H1 (cell line): ENCODE measurements at regions not wholly inside any gene's neighbourhood (a gene's known extent, or its start where the extent isn't known, plus 50 kb on each side); places are given as distances from the start of the nearest gene placed in this dataset.

Experiments
- CTCF ChIA-PET: fragments of 300-600 bp; sonication (Branson Sonifier 250); formaldehyde crosslinking; loops from one replicate; lab custom pipeline; 2021; ENCODE audit not compliant: partially characterized antibody; lab: Charles Lee
- POLR2A ChIA-PET: fragments of 300-600 bp; sonication (Branson Sonifier 250); formaldehyde crosslinking; loops from one replicate; lab custom pipeline; 2021; ENCODE audit warnings: inconsistent platforms; ENCODE audit not compliant: partially characterized antibody; lab: Charles Lee
- DNase-seq, 2 experiments: peaks; one replicate each; pipeline versions ENCODE4 v3.0.0 to v3.0.0-alpha.2; 2010 to 2022; ENCODE audit warnings: low spot score in 2 of 2, low read depth in 1 of 2, mixed read lengths in 1 of 2
- FAIRE-seq: peaks from 2 replicates; lab custom pipeline; 2011; peaks lifted over from hg19 to GRCh38; lab: Jason Lieb, UNC
- H2AFZ ChIP-seq: 2 replicates; pipeline ENCODE4 v1.8.1; 2012; ENCODE audit warnings: low read length, inconsistent platforms
- H2AK5ac ChIP-seq: 2 replicates; pipeline ENCODE4 v1.6.1; 2013; ENCODE audit warnings: low read depth, low read length
- H2BK120ac ChIP-seq: replicated peaks from 2 replicates; pipeline ENCODE3; 2013; ENCODE audit warnings: low read depth, low read length, inconsistent platforms
- H2BK12ac ChIP-seq: 2 replicates; pipeline ENCODE4 v1.6.1; 2013; ENCODE audit warnings: low read depth, low read length
- H2BK15ac ChIP-seq: 2 replicates; pipeline ENCODE4 v1.6.1; 2013; ENCODE audit warnings: low read length
- H2BK20ac ChIP-seq: 2 replicates; pipeline ENCODE4 v1.6.1; 2013; ENCODE audit warnings: low read length
- H2BK5ac ChIP-seq: 2 replicates; pipeline ENCODE4 v1.6.1; 2013; ENCODE audit warnings: low read depth, low read length
- H3K14ac ChIP-seq: 2 replicates; pipeline ENCODE4 v1.6.1; 2013; ENCODE audit warnings: inconsistent platforms; ENCODE audit not compliant: insufficient read length
- H3K18ac ChIP-seq: 2 replicates; pipeline ENCODE4 v1.6.1; 2013; ENCODE audit warnings: low read length; ENCODE audit errors: extremely low read depth
- H3K23ac ChIP-seq: 2 replicates; pipeline ENCODE4 v1.6.1; 2013; ENCODE audit warnings: inconsistent platforms; ENCODE audit not compliant: insufficient read length
- H3K23me2 ChIP-seq: 2 replicates; pipeline ENCODE4 v1.6.1; 2013; ENCODE audit warnings: low read depth, low read length
- H3K27ac ChIP-seq: 2 replicates; pipeline ENCODE4 v1.6.1; 2011; ENCODE audit warnings: low read depth, low read length, inconsistent platforms
- H3K27me3 ChIP-seq, 4 experiments: replicated peaks in 1 of 4; 1 replicate in 1 of 4; 2 replicates in 3 of 4; pipeline versions ENCODE4 v1.6.1 to v1.8.1; 2011 to 2013; ENCODE audit warnings: low read length in 3 of 4, mild to moderate bottlenecking in 3 of 4, inconsistent platforms in 2 of 4, mixed read lengths in 2 of 4, moderate library complexity in 1 of 4; ENCODE audit not compliant: control insufficient read depth in 3 of 4, insufficient read depth in 3 of 4; ENCODE audit errors: extremely low read depth in 1 of 4
- H3K36me3 ChIP-seq, 4 experiments: 2 replicates each; pipeline versions ENCODE4 v1.6.1 to v1.8.1; 2011 to 2013; ENCODE audit warnings: mild to moderate bottlenecking in 4 of 4, low read length in 3 of 4, moderate library complexity in 2 of 4, control low read depth in 1 of 4, inconsistent platforms in 1 of 4; ENCODE audit not compliant: insufficient read depth in 4 of 4, control insufficient read depth in 2 of 4
- H3K4ac ChIP-seq: replicated peaks from 2 replicates; pipeline ENCODE3; 2013; ENCODE audit warnings: low read length, low read depth, mixed read lengths, inconsistent platforms; ENCODE audit not compliant: insufficient read length
- H3K4me1 ChIP-seq, 4 experiments: replicated peaks in 1 of 4; 1 replicate in 1 of 4; 2 replicates in 3 of 4; pipeline versions ENCODE4 v1.6.1 to v1.8.1; 2011 to 2013; ENCODE audit warnings: low read length in 3 of 4, inconsistent platforms in 2 of 4, mixed read lengths in 1 of 4; ENCODE audit not compliant: insufficient read depth in 4 of 4, control insufficient read depth in 3 of 4
- H3K4me2 ChIP-seq, 2 experiments: 2 replicates each; pipeline versions ENCODE4 v1.6.1 to v1.8.1; 2011 to 2013; ENCODE audit warnings: low read depth in 2 of 2, low read length in 2 of 2, control low read depth in 1 of 2, inconsistent platforms in 1 of 2, mild to moderate bottlenecking in 1 of 2; ENCODE audit not compliant: insufficient read depth in 1 of 2
- H3K4me3 ChIP-seq, 4 experiments: fragments of 200-600, 300-600 bp in 1 of 4; sonication (generic), shearing (Covaris generic), sonication (Bioruptor Twin) in 1 of 4; 2 replicates each; pipeline versions ENCODE4 v1.5.1 to v1.8.1; 2011 to 2016; ENCODE audit warnings: low read length in 4 of 4, low read depth in 3 of 4, control low read depth in 2 of 4, inconsistent platforms in 2 of 4, mild to moderate bottlenecking in 2 of 4, mixed read lengths in 1 of 4, moderate library complexity in 1 of 4; ENCODE audit not compliant: insufficient read depth in 2 of 4; ENCODE audit errors: extremely low read depth in 1 of 4
- H3K56ac ChIP-seq: replicated peaks from 2 replicates; pipeline ENCODE3; 2013; ENCODE audit warnings: low read depth, mild to moderate bottlenecking, mixed read lengths, low read length, inconsistent platforms; ENCODE audit not compliant: insufficient read length
- H3K79me1 ChIP-seq: 2 replicates; pipeline ENCODE4 v1.6.1; 2013; ENCODE audit warnings: low read depth, low read length, control low read depth
- H3K79me2 ChIP-seq, 2 experiments: 2 replicates each; pipeline versions ENCODE4 v1.6.1 to v1.8.1; 2012 to 2013; ENCODE audit warnings: low read length in 2 of 2, mild to moderate bottlenecking in 2 of 2, inconsistent platforms in 1 of 2; ENCODE audit not compliant: insufficient read depth in 2 of 2, control insufficient read depth in 1 of 2
- H3K9ac ChIP-seq, 4 experiments: replicated peaks in 1 of 4; 1 replicate in 1 of 4; 2 replicates in 3 of 4; pipeline versions ENCODE4 v1.6.1 to v1.8.1; 2011 to 2013; ENCODE audit warnings: low read depth in 3 of 4, low read length in 3 of 4, control low read depth in 2 of 4, mild to moderate bottlenecking in 2 of 4, moderate library complexity in 2 of 4, inconsistent platforms in 1 of 4; ENCODE audit errors: extremely low read depth in 1 of 4
- H3K9me3 ChIP-seq, 2 experiments: 2 replicates each; pipeline versions ENCODE4 v1.6.1 to v1.8.1; 2012 to 2013; ENCODE audit warnings: mild to moderate bottlenecking in 2 of 2, moderate library complexity in 2 of 2, control low read depth in 1 of 2, inconsistent platforms in 1 of 2, low read depth in 1 of 2, low read length in 1 of 2, mixed read lengths in 1 of 2; ENCODE audit not compliant: insufficient read depth in 2 of 2
- H4K20me1 ChIP-seq, 2 experiments: replicated peaks in 1 of 2; 2 replicates each; pipeline versions ENCODE3 to v1.8.1; 2011 to 2013; ENCODE audit warnings: inconsistent platforms in 2 of 2, low read length in 2 of 2, mild to moderate bottlenecking in 1 of 2; ENCODE audit not compliant: insufficient read depth in 2 of 2, control insufficient read depth in 1 of 2
- H4K5ac ChIP-seq: 2 replicates; pipeline ENCODE4 v1.6.1; 2013; ENCODE audit warnings: low read length, low read depth, mixed read lengths, inconsistent platforms; ENCODE audit not compliant: insufficient read length
- H4K8ac ChIP-seq: 2 replicates; pipeline ENCODE4 v1.8.0; 2013; ENCODE audit warnings: mild to moderate bottlenecking, moderate library complexity, low read length, inconsistent platforms; ENCODE audit not compliant: insufficient read depth; ENCODE audit errors: extremely low read depth
- H4K91ac ChIP-seq: replicated peaks from 2 replicates; pipeline ENCODE3; 2013; ENCODE audit warnings: low read length, mixed read lengths, inconsistent platforms; ENCODE audit not compliant: insufficient read length
- EGR1 ChIP-seq: IDR thresholded peaks from 2 replicates; pipeline ENCODE4 v1.6.1; 2011; ENCODE audit warnings: low read depth, low read length, borderline replicate concordance
- TAF1 ChIP-seq: IDR thresholded peaks from 2 replicates; pipeline ENCODE4 v1.6.1; 2011; ENCODE audit warnings: mild to moderate bottlenecking, low read depth, low read length

DNA sequence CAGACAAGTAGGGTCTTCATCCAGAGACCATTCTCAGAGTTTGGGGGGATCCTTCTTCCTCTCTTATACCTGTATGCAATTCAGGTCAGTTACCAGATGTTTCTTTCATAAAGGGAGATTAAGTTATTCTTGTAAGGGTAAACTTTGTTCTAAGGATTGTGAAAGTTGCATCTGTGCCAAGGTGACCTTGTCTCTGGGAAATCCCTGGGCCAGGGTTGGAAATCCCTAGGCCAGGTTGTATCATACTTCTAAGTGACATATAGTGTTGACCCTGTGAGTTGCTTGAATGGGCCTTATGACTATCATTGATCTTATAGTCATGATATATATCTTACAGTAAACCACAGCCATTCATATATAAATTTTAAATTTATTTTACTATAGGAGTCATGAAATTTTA, 436.9 kb downstream of the RMST start:
- H2AFZ ChIP-seq = no peak overlapping the region
- no peak overlapping the region for H3K9ac ChIP-seq
- no peak overlapping the region for H3K27ac ChIP-seq
- no peak overlapping the region for H3K56ac ChIP-seq
- no peak overlapping the region for H3K4me3 ChIP-seq
- H2AK5ac ChIP-seq = no peak overlapping the region
- H2BK12ac ChIP-seq = no peak overlapping the region
- H3K27me3 ChIP-seq = no peaks in the 10 kb centered on the region
- H3K79me1 ChIP-seq = no peaks in the 10 kb centered on the region
- no peak overlapping the region for H3K4ac ChIP-seq
- H4K91ac ChIP-seq = no peak overlapping the region
- H3K79me2 ChIP-seq = no peaks in the 10 kb centered on the region
- H4K8ac ChIP-seq = no peak overlapping the region
- H4K5ac ChIP-seq = no peak overlapping the region
- no peaks in the 10 kb centered on the region for H4K20me1 ChIP-seq
- H2BK5ac ChIP-seq = no peak overlapping the region
- H2BK15ac ChIP-seq = no peak overlapping the region
- H2BK20ac ChIP-seq = no peak overlapping the region
- ChIA-PET POLR2A (no interaction called here), CTCF (interaction anchor here (0.8 to 1.3 kb wide), 2 partner anchors 23 to 68 kb away, joined by 3 to 4 read pairs; no protein-coding TSS in a partner anchor)
- H3K4me1 ChIP-seq = 0 out of 7 replicates have a peak, but pooled peaks cover 0 to 2% (median 0%) of the 10 kb centered on the region in 4 experiments
- no peak overlapping the region for H3K23ac ChIP-seq
- no peak for FAIRE-seq
- no peak for DNase-seq
- H3K4me2 ChIP-seq = no peak overlapping the region
- H3K36me3 ChIP-seq = no peaks in the 10 kb centered on the region
- H3K23me2 ChIP-seq = no peaks in the 10 kb centered on the region
- H3K9me3 ChIP-seq = no peaks in the 10 kb centered on the region
- H3K18ac ChIP-seq = no peak overlapping the region
- no peak overlapping the region for H2BK120ac ChIP-seq
- no peak overlapping the region for H3K14ac ChIP-seq
- TF ChIP-seq TAF1 = no peak
- TF ChIP-seq EGR1 = no peak
